H1 (cell line): ENCODE measurements at regions not wholly inside any gene's neighbourhood (a gene's known extent, or its start where the extent isn't known, plus 50 kb on each side); places are given as distances from the start of the nearest gene placed in this dataset.

Experiments
- CTCF ChIA-PET: fragments of 300-600 bp; sonication (Branson Sonifier 250); formaldehyde crosslinking; loops from one replicate; lab custom pipeline; 2021; ENCODE audit not compliant: partially characterized antibody; lab: Charles Lee
- POLR2A ChIA-PET: fragments of 300-600 bp; sonication (Branson Sonifier 250); formaldehyde crosslinking; loops from one replicate; lab custom pipeline; 2021; ENCODE audit warnings: inconsistent platforms; ENCODE audit not compliant: partially characterized antibody; lab: Charles Lee
- DNase-seq, 2 experiments: peaks; one replicate each; pipeline versions ENCODE4 v3.0.0 to v3.0.0-alpha.2; 2010 to 2022; ENCODE audit warnings: low spot score in 2 of 2, low read depth in 1 of 2, mixed read lengths in 1 of 2
- FAIRE-seq: peaks from 2 replicates; lab custom pipeline; 2011; peaks lifted over from hg19 to GRCh38; lab: Jason Lieb, UNC
- H2AFZ ChIP-seq: 2 replicates; pipeline ENCODE4 v1.8.1; 2012; ENCODE audit warnings: low read length, inconsistent platforms
- H2AK5ac ChIP-seq: 2 replicates; pipeline ENCODE4 v1.6.1; 2013; ENCODE audit warnings: low read depth, low read length
- H2BK120ac ChIP-seq: replicated peaks from 2 replicates; pipeline ENCODE3; 2013; ENCODE audit warnings: low read depth, low read length, inconsistent platforms
- H2BK12ac ChIP-seq: 2 replicates; pipeline ENCODE4 v1.6.1; 2013; ENCODE audit warnings: low read depth, low read length
- H2BK15ac ChIP-seq: 2 replicates; pipeline ENCODE4 v1.6.1; 2013; ENCODE audit warnings: low read length
- H2BK20ac ChIP-seq: 2 replicates; pipeline ENCODE4 v1.6.1; 2013; ENCODE audit warnings: low read length
- H2BK5ac ChIP-seq: 2 replicates; pipeline ENCODE4 v1.6.1; 2013; ENCODE audit warnings: low read depth, low read length
- H3K14ac ChIP-seq: 2 replicates; pipeline ENCODE4 v1.6.1; 2013; ENCODE audit warnings: inconsistent platforms; ENCODE audit not compliant: insufficient read length
- H3K18ac ChIP-seq: 2 replicates; pipeline ENCODE4 v1.6.1; 2013; ENCODE audit warnings: low read length; ENCODE audit errors: extremely low read depth
- H3K23ac ChIP-seq: 2 replicates; pipeline ENCODE4 v1.6.1; 2013; ENCODE audit warnings: inconsistent platforms; ENCODE audit not compliant: insufficient read length
- H3K23me2 ChIP-seq: 2 replicates; pipeline ENCODE4 v1.6.1; 2013; ENCODE audit warnings: low read depth, low read length
- H3K27ac ChIP-seq: 2 replicates; pipeline ENCODE4 v1.6.1; 2011; ENCODE audit warnings: low read depth, low read length, inconsistent platforms
- H3K27me3 ChIP-seq, 4 experiments: replicated peaks in 1 of 4; 1 replicate in 1 of 4; 2 replicates in 3 of 4; pipeline versions ENCODE4 v1.6.1 to v1.8.1; 2011 to 2013; ENCODE audit warnings: low read length in 3 of 4, mild to moderate bottlenecking in 3 of 4, inconsistent platforms in 2 of 4, mixed read lengths in 2 of 4, moderate library complexity in 1 of 4; ENCODE audit not compliant: control insufficient read depth in 3 of 4, insufficient read depth in 3 of 4; ENCODE audit errors: extremely low read depth in 1 of 4
- H3K36me3 ChIP-seq, 4 experiments: 2 replicates each; pipeline versions ENCODE4 v1.6.1 to v1.8.1; 2011 to 2013; ENCODE audit warnings: mild to moderate bottlenecking in 4 of 4, low read length in 3 of 4, moderate library complexity in 2 of 4, control low read depth in 1 of 4, inconsistent platforms in 1 of 4; ENCODE audit not compliant: insufficient read depth in 4 of 4, control insufficient read depth in 2 of 4
- H3K4ac ChIP-seq: replicated peaks from 2 replicates; pipeline ENCODE3; 2013; ENCODE audit warnings: low read length, low read depth, mixed read lengths, inconsistent platforms; ENCODE audit not compliant: insufficient read length
- H3K4me1 ChIP-seq, 4 experiments: replicated peaks in 1 of 4; 1 replicate in 1 of 4; 2 replicates in 3 of 4; pipeline versions ENCODE4 v1.6.1 to v1.8.1; 2011 to 2013; ENCODE audit warnings: low read length in 3 of 4, inconsistent platforms in 2 of 4, mixed read lengths in 1 of 4; ENCODE audit not compliant: insufficient read depth in 4 of 4, control insufficient read depth in 3 of 4
- H3K4me2 ChIP-seq, 2 experiments: 2 replicates each; pipeline versions ENCODE4 v1.6.1 to v1.8.1; 2011 to 2013; ENCODE audit warnings: low read depth in 2 of 2, low read length in 2 of 2, control low read depth in 1 of 2, inconsistent platforms in 1 of 2, mild to moderate bottlenecking in 1 of 2; ENCODE audit not compliant: insufficient read depth in 1 of 2
- H3K4me3 ChIP-seq, 4 experiments: fragments of 200-600, 300-600 bp in 1 of 4; sonication (generic), shearing (Covaris generic), sonication (Bioruptor Twin) in 1 of 4; 2 replicates each; pipeline versions ENCODE4 v1.5.1 to v1.8.1; 2011 to 2016; ENCODE audit warnings: low read length in 4 of 4, low read depth in 3 of 4, control low read depth in 2 of 4, inconsistent platforms in 2 of 4, mild to moderate bottlenecking in 2 of 4, mixed read lengths in 1 of 4, moderate library complexity in 1 of 4; ENCODE audit not compliant: insufficient read depth in 2 of 4; ENCODE audit errors: extremely low read depth in 1 of 4
- H3K56ac ChIP-seq: replicated peaks from 2 replicates; pipeline ENCODE3; 2013; ENCODE audit warnings: low read depth, mild to moderate bottlenecking, mixed read lengths, low read length, inconsistent platforms; ENCODE audit not compliant: insufficient read length
- H3K79me1 ChIP-seq: 2 replicates; pipeline ENCODE4 v1.6.1; 2013; ENCODE audit warnings: low read depth, low read length, control low read depth
- H3K79me2 ChIP-seq, 2 experiments: 2 replicates each; pipeline versions ENCODE4 v1.6.1 to v1.8.1; 2012 to 2013; ENCODE audit warnings: low read length in 2 of 2, mild to moderate bottlenecking in 2 of 2, inconsistent platforms in 1 of 2; ENCODE audit not compliant: insufficient read depth in 2 of 2, control insufficient read depth in 1 of 2
- H3K9ac ChIP-seq, 4 experiments: replicated peaks in 1 of 4; 1 replicate in 1 of 4; 2 replicates in 3 of 4; pipeline versions ENCODE4 v1.6.1 to v1.8.1; 2011 to 2013; ENCODE audit warnings: low read depth in 3 of 4, low read length in 3 of 4, control low read depth in 2 of 4, mild to moderate bottlenecking in 2 of 4, moderate library complexity in 2 of 4, inconsistent platforms in 1 of 4; ENCODE audit errors: extremely low read depth in 1 of 4
- H3K9me3 ChIP-seq, 2 experiments: 2 replicates each; pipeline versions ENCODE4 v1.6.1 to v1.8.1; 2012 to 2013; ENCODE audit warnings: mild to moderate bottlenecking in 2 of 2, moderate library complexity in 2 of 2, control low read depth in 1 of 2, inconsistent platforms in 1 of 2, low read depth in 1 of 2, low read length in 1 of 2, mixed read lengths in 1 of 2; ENCODE audit not compliant: insufficient read depth in 2 of 2
- H4K20me1 ChIP-seq, 2 experiments: replicated peaks in 1 of 2; 2 replicates each; pipeline versions ENCODE3 to v1.8.1; 2011 to 2013; ENCODE audit warnings: inconsistent platforms in 2 of 2, low read length in 2 of 2, mild to moderate bottlenecking in 1 of 2; ENCODE audit not compliant: insufficient read depth in 2 of 2, control insufficient read depth in 1 of 2
- H4K5ac ChIP-seq: 2 replicates; pipeline ENCODE4 v1.6.1; 2013; ENCODE audit warnings: low read length, low read depth, mixed read lengths, inconsistent platforms; ENCODE audit not compliant: insufficient read length
- H4K8ac ChIP-seq: 2 replicates; pipeline ENCODE4 v1.8.0; 2013; ENCODE audit warnings: mild to moderate bottlenecking, moderate library complexity, low read length, inconsistent platforms; ENCODE audit not compliant: insufficient read depth; ENCODE audit errors: extremely low read depth
- H4K91ac ChIP-seq: replicated peaks from 2 replicates; pipeline ENCODE3; 2013; ENCODE audit warnings: low read length, mixed read lengths, inconsistent platforms; ENCODE audit not compliant: insufficient read length
- EP300 ChIP-seq, 2 experiments: IDR thresholded peaks; 1 replicate in 1 of 2; 2 replicates in 1 of 2; pipeline ENCODE4 v1.6.1; 2011 to 2012; ENCODE audit warnings: low read depth in 2 of 2, low read length in 2 of 2, mild to moderate bottlenecking in 2 of 2, borderline replicate concordance in 1 of 2, inconsistent platforms in 1 of 2, moderate library complexity in 1 of 2
- FOSL1 ChIP-seq: IDR thresholded peaks from 2 replicates; pipeline ENCODE4 v1.6.1; 2011; ENCODE audit warnings: mild to moderate bottlenecking, low read depth, low read length, moderate library complexity; ENCODE audit not compliant: insufficient read depth
- GTF2F1 ChIP-seq: IDR thresholded peaks from 2 replicates; pipeline ENCODE4 v1.6.1; 2012; ENCODE audit warnings: low read depth, low read length, improper control_type of control experiment, borderline replicate concordance
- KDM1A ChIP-seq: fragments of 200-600, 300-600 bp; sonication (generic); IDR thresholded peaks from 2 replicates; pipeline ENCODE4 v1.7.1; 2016; ENCODE audit warnings: mild to moderate bottlenecking, low read length, borderline replicate concordance
- SRF ChIP-seq: IDR thresholded peaks from 2 replicates; pipeline ENCODE4 v1.6.1; 2011; ENCODE audit warnings: mild to moderate bottlenecking, low read depth, low read length, moderate library complexity
- SUZ12 ChIP-seq: fragments of 200-600 bp; sonication (generic); IDR thresholded peaks from 2 replicates; pipeline ENCODE4 v1.6.1; 2012; ENCODE audit warnings: mild to moderate bottlenecking, inconsistent platforms, low read length, moderate library complexity, mixed read lengths
- WGBS, 2 experiments: shearing (Covaris generic) in 1 of 2; methylation state at CpG; one replicate each; pipeline versions ENCODE4 v1.1.6 to v1.1.7; 2013 to 2015; ENCODE audit warnings: low lambda C conversion rate in 2 of 2, mixed read lengths in 2 of 2, inconsistent platforms in 1 of 2, low coverage in 1 of 2, missing lambda C conversion rate in 1 of 2; ENCODE audit not compliant: insufficient replicate concordance in 2 of 2, insufficient coverage in 1 of 2, insufficient read length in 1 of 2; ENCODE audit errors: extremely low coverage in 1 of 2, missing lambda C conversion rate in 1 of 2; 5-methylcytosine and 5-hydroxymethylcytosine counted together
- TF ChIP-seq, protein P1 (sequence below): IDR thresholded peaks from 2 replicates; pipeline ENCODE4 v1.6.1; 2012; ENCODE audit warnings: inconsistent platforms
- TF ChIP-seq, protein P2 (sequence below): IDR thresholded peaks from 2 replicates; pipeline ENCODE4 v1.6.1; 2012; ENCODE audit warnings: inconsistent platforms

DNA sequence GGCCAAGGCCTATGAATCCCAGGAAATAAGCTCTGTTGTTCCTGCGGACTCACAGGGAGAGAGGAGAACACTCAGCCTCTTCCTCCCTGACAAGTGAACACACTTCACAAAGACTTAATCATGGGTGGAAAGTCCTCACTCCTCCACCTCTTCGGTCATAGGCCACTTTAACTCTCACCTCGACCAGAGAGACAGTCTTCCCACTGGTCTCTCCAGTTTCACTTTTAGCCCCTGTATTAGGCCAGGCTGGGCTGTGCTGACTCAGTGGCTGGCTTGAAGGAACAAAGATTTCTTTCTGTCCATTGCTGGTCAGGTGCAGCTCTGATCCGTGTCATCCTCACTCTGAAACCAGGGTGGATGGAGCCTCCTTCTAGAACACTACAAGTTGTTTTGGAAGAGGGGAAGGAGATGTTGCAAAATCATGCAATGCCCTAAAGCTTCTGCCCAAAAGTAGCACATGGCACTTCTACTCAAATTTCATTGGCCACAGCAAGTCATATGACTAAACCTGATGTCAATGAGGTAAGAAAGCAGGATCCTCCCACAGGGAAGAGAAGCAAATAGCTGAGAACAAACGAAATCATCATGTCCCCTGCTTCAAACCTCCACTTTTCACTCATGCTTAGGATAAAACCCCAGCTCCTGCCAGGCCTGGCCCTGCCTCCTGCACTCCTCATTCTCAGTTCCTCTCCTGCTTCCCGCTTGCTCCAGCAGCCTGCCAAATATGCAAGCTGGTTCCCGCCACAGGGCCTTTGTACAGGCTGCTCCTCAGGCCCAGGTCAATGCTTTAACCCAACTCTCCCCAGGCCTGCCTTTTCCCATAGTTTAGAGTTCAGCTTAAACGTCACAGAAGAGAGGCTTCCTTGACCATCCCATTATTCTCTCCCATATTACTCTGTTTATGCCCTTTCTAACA, 150.5 kb upstream of the RUNX3 start:
- no peaks in the 10 kb centered on the region for H3K79me1 ChIP-seq
- H3K9ac ChIP-seq = no peak overlapping the region
- H4K91ac ChIP-seq = no peak overlapping the region
- no peak for DNase-seq
- no peak overlapping the region for H3K56ac ChIP-seq
- H3K18ac ChIP-seq = no peak overlapping the region; the same call in 1 of the 2 replicates
- no peak overlapping the region for H3K4ac ChIP-seq
- H4K5ac ChIP-seq = no peak overlapping the region
- H3K79me2 ChIP-seq = no peaks in the 10 kb centered on the region
- no peak overlapping the region for H2AK5ac ChIP-seq
- no peak overlapping the region for H3K14ac ChIP-seq
- H2BK15ac ChIP-seq = no peak overlapping the region; the same call in 1 of the 2 replicates
- H3K36me3 ChIP-seq = no peaks in the 10 kb centered on the region
- ChIA-PET POLR2A (no interaction called here), CTCF (interaction anchor here (0.9 to 3.0 kb wide), 12 partner anchors 8 to 148 kb away, joined by 3 to 9 read pairs (median 4); no protein-coding TSS in a partner anchor)
- no peak overlapping the region for H3K4me3 ChIP-seq
- H2BK12ac ChIP-seq = no peak overlapping the region
- no peaks in the 10 kb centered on the region for H3K4me1 ChIP-seq
- H2BK5ac ChIP-seq = no peak overlapping the region
- H4K20me1 ChIP-seq = no peaks in the 10 kb centered on the region
- no peak overlapping the region for H2BK120ac ChIP-seq
- WGBS, 2 experiments = 79% methylated on average over 8 of the region's 8 CpGs; no CpG with 5 or more reads in 1 of the 2 experiments
- no peaks in the 10 kb centered on the region for H3K27me3 ChIP-seq
- H3K9me3 ChIP-seq = 0 out of 4 replicates have a peak, but pooled peaks cover 0 to 5% of the 10 kb centered on the region in 2 experiments
- no peak overlapping the region for H3K27ac ChIP-seq
- no peaks in the 10 kb centered on the region for H3K23me2 ChIP-seq
- no peak for FAIRE-seq
- H3K4me2 ChIP-seq = no peak overlapping the region
- no peak overlapping the region for H2BK20ac ChIP-seq
- TF ChIP-seq SRF (no peak), FOSL1 (no peak), GTF2F1 (no peak), SUZ12 (no peak), EP300 (IDR thresholded peaks at IDR 0.05; ENCODE audit: borderline replicate concordance in 1 of 2, low read depth in 2 of 2, low read length in 2 of 2) (no peak), KDM1A (peak; percentile 60; the same call in 1 of the 2 replicates)
- TF ChIP-seq, protein P1, sequence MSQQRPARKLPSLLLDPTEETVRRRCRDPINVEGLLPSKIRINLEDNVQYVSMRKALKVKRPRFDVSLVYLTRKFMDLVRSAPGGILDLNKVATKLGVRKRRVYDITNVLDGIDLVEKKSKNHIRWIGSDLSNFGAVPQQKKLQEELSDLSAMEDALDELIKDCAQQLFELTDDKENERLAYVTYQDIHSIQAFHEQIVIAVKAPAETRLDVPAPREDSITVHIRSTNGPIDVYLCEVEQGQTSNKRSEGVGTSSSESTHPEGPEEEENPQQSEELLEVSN = peak; percentile 61; the same call in 1 of the 2 replicates
- TF ChIP-seq, protein P2, sequence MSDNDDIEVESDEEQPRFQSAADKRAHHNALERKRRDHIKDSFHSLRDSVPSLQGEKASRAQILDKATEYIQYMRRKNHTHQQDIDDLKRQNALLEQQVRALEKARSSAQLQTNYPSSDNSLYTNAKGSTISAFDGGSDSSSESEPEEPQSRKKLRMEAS = 0 out of 2 replicates have a peak, but pooled peaks have one; percentile 10
- no peak overlapping the region for H4K8ac ChIP-seq
- peak overlapping the region; percentile 94 for H2AFZ ChIP-seq
- H3K23ac ChIP-seq = no peak overlapping the region
